HG03457 (cell line): ENCODE measurements at regions not wholly inside any gene's neighbourhood (a gene's known extent, or its start where the extent isn't known, plus 50 kb on each side); places are given as distances from the start of the nearest gene placed in this dataset.
A peak's percentile ranks its signal among the peaks of the same experiment; 100 is the strongest.
"Not testable (repeated sequence)": the region's sequence is repeated elsewhere in the genome, so short reads cannot be mapped to it uniquely, and the experiment has no call there.

ENCODE experiments used
- ATAC-seq: cut with Tn5 transposase; IDR thresholded peaks from one replicate; pipeline ENCODE4 v1.9.1; 2021; ENCODE audit warnings: moderate number of reproducible peaks; ENCODE audit not compliant: unreplicated experiment

DNA sequence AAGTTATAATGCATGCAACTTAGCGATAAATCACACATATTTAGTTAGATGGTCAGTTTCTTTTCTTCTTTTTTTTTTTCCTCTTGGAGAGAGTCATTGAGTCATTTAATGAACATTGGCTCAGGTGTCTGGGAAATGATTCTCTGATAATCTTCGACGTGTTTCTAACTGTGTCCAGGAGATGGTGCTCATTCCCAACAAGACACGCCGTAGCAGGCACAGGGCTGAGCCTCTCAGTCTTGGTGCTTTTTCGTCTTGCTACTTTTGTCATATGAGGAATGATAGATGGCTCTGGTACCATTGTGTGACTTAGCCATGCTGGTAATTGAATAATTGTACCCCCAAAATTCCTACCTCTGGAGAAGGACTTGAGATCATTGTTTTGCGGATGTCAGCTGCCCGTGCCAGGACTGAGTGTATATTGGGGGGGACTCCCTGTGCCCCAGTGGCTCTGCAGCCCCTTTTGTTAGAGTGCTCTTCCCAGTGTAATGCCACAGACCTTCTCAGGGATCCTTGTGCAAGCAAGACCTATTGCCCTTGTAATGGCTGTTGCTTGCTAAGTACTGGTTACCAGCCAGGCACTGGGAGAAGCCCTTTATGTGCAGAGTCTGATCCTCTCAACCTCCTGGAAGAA is 107.6 kb upstream of the CYRIA start:
- peak; percentile 79 for ATAC-seq

DNA sequence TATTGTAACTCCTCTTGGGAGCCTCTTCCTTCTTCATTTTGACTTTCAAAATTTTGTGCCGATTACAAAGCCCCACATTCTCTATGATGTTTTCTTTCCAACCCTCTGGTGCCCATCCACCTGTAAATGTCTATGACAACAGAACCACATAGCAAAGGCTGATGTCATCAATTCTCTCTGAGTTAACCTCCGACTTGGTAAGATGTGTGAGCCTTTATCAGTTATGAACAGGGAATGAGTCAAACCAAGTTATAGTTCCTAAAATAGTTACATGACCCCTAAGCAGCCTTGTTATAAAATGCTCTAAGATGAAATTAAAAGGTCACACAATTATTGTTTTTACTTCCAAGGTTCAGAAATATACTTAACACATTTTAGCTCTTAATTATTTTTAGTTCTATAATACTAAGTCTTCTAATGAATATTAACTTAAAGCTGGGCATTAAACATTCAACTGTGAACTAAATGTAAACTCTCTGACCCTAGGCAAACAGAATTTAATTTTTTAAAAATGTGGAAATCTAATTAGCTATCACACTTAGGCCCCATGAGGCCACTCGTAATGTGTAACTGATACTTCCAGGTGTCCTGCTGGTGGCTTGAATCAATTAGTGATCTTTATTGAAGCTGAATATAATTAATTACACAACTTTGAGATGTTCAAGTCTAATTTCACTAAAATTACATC is 102.3 kb upstream of the CYRIA start:
- ATAC-seq: no peak

DNA sequence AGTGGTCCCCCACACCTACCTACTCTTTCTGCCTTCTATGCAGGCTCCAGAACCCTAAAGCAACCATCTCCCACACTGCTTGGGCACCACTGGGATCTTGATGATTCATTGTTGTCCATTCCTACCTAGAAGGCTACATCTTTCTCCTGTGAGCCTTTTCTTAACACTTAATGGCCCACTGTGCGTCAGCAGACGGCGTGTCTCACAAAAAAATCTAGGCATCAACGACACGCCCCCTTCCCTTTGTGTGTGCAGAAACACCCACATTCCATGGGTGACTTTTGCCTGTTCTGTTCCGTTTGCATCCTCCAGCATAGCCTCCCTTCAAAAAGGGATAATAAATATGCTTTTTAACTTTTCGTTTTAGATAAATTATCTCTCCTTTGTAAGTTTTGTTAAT is 99.7 kb upstream of the CYRIA start:
- no peak for ATAC-seq

DNA sequence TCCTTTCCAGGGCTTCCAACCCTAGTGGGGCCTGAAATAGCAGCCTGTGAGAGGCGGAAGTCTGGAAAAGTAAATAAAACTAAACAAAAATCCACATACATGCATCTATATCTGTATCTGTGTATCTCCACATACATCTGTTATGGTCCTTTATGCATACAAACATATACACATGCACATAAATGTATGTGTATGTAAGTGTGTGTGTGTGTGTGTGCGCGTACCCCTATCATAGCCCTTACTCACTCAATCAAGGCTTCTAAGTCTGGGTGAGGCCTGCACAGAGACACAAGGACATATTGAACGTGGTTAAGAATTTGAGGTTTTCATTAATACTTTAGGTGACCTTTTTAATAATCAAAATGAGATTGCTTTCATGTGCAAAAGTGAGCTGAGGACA is 98.9 kb upstream of the CYRIA start:
- ATAC-seq: no peak

DNA sequence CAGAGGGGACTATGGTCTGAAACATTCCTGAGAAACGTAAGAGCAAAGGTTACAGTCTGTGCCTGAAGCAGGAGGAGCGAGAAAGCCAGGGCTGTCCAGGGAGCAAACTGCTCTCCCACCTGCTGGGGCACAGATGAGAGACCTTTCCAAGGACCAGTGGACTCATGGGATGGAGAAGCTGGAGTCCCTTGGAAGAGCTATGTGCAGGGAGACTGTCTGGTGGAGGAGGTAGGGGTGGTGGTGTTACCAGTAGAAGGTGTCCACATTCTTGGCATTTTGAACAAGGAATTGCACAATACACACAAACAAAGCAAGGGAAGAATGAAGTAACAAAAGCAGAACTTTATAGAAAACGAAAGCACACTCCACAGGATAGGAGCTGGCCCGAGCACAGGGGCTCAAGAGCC is 97.9 kb upstream of the CYRIA start:
- ATAC-seq: no peak

DNA sequence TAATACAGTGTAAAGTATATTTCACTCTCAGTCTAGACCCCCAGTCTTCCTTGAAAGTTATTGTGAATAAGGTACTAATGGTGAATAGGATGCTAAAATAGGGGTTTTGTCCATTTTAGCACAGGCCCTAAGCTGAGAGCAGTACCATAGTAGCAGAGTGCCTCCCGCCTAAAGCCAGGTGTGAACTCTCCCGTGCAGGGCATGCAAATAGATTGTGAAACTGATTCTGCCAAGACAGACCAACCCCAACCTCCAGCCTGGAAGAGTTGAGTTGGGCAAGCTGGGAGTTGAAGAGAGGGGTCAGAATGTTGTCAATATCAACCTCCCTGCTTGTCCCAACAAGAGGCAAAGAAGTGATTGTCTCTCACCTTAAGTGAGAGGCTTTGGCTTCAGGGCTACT is 97.4 kb upstream of the CYRIA start:
- no peak for ATAC-seq

DNA sequence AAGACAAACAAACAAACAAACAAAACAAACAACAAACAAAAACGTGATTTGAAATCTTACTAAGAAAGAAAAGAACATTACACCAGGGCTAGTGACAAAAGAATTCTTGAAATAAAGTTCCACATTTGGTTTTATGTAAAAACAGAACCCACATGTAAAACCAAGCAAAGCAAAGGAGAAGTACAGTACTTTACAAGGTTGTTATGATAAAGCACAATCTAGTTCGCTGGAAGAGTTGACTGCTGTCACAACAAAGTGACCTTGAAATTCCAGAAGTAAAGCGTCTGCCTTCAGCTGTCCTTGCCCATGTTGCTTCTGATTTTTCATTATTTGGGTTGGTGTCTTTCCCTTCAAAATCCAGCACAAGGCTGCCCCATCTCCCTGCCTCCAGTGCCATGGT is 94.8 kb upstream of the CYRIA start:
- ATAC-seq: no peak

DNA sequence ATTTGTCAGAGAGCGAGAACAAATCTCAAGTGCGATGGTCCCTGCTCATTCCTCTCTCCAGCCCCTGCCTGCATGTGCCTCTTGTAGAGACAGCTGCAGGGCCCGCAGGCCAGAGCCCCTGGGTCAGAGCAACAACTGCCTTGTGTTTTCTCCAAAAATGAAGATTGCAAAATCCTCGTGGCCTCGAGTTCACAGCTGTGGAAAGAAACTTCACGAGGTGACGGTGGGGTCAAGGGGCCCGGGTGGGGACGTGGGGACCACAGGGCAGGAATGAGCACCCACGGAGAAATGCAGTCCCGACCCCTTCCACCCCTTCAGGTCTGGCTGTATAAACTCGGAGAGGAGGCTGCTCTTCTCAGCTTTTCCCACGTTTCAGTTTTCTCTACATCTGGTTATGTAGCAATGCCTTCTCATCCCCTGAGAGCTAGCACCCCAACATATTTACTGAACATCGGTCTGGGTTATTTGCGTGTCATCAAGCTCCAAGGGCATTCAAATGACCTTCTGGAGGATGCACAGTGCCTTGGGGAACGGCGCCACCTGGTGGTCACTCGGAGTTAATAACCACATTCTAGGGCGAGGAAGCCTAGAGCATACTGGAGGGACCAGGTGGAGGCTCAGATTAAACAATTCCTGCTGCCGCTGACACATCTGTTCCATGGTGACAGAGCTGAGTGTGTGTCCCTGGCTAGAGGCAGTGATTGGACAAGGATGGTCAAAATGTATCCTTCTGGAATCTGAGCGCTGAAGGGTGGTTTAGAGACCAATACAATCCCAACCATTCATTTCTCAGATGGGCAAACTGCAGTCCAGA is 91.4 kb upstream of the CYRIA start:
- no peak for ATAC-seq

DNA sequence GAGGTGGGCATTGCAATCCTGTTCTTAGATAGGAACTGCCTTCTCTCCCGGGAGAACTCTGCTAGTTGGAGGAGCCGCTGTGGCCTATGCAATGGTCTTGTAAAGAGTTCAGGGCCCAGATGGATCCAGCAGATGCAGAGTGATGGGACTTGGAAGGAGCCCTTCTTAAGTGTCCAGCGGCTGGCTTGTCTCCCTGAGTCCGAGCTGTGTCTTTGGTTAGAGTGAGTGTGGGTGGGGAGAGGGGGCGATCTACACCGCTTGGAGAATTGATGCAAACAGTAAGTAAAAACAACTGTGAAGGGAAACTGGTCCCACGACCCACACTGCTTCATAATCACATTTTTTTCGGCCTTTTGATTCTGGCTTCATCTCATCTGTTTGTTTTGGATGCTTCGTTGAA is 89.8 kb upstream of the CYRIA start:
- ATAC-seq: no peak

DNA sequence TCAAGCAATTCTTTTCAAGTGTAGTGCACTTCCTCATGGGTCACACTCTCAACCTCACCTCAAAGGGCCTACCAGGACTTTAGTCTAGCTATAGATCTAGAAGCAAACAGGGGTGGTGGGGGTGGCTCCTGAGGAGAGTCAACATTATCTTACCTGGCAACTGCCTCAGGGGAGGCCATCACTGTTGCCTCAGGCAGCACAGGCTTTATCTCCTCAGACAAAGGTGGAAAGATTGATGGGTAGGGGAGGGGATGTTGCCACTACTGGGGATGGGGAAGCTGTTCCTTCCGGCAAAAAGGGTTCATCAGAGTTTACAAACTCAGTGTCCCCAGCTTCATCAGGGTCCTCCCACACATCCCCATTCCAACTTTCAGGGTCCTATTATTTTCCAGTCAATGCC is 87.4 kb upstream of the CYRIA start:
- not testable (repeated sequence) for ATAC-seq

DNA sequence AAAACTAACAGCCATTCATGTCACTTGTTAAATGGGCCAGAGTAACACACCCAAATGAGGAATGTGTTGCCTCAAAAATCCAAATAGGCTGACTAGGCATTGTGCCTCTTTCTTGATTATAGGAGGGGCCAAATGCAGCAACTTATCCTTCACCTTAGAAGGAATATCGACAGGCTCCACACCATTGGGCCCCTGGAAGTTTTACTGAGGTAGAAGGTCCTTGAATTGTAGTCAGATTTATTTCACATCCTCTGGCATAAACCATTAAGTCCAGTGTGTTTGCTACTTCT is 85.2 kb upstream of the CYRIA start:
- not testable (repeated sequence) for ATAC-seq

DNA sequence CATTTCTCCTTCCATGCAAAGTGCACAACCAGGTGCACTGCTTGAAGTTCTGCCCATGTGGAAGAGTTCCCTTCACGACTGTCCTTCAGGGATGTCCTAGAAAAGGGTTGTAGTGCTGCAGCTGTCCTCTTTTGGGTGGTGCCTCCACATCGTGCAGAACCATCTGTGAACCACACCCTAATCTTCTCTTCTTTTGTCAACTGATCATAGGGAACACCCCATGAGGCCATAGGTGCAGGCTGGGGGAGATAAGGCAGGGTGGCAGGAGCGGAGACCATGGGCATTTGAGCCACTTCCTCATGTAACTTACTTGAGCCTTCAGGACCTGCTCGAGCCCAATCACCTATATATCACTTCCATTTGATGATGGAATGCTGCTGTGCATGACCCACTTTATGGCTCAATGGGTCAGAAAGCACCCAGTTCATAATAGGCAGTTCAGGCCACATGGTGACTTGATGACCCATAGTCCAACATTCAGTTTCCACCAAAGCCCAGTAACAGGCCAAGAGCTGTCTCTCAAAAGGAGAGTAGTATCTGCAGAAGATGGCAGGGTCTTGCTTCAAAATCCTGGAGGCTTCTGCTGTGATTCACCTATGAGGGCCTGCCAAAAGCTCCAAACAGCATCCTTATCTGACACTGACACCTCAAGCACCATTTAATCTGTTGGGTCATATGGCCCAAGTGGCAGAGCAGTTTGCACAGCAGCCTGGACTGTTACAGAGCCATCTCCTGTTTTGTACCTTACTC is 84.7 kb upstream of the CYRIA start:
- no peak for ATAC-seq

DNA sequence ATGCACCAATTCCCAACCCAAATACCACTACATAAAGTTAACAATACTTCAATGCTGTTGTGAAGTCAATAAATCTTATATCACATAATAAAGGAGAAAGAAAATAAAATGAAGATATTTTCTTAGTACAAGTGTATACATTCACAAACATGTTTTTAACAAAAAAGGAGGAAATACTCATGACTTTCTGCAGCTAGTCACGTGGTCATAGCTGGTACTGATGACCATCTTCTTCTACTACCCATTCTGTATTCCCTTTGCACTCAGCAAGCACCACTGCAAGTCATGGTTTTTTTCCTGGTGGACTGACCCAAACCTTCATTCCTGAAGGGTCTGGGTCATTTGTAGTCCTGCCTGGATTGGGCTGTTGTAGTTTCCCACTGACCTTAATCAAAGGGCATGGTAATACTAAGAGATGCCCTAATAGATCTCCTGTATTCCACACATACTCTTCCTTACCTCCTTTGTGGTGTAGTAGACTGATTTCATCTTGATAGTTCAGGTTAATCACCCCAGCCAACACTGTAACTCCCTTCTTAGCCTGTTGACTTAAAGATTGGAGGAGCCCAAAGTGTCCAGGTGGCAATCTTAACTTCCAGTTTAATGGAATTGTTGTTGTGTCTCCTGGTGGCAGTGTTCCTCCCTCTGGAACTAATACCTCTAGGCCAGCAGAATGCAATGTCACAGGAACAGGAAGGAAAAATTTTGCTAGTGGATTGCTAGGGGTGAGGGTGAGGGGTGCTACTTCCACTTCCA is 83.1 kb upstream of the CYRIA start:
- not testable (repeated sequence) for ATAC-seq

DNA sequence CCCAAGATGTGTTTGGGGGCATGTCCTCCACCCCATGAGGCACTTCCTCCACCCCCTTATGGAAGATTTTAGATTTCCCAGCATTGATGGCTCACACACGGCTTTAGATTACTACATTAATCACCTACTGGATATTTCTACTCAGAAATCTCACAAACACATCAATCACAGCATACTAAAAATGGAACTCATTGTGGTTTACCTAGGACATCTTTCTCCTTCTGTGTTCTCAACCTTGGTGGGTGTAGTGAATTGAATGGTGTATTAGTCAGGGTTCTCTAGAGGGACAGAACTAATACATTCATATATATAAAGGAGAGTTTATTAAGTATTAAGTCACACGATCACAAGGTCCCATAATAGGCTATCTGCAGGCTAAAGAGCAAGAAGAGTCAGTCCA is 82.1 kb upstream of the CYRIA start:
- ATAC-seq: no peak

DNA sequence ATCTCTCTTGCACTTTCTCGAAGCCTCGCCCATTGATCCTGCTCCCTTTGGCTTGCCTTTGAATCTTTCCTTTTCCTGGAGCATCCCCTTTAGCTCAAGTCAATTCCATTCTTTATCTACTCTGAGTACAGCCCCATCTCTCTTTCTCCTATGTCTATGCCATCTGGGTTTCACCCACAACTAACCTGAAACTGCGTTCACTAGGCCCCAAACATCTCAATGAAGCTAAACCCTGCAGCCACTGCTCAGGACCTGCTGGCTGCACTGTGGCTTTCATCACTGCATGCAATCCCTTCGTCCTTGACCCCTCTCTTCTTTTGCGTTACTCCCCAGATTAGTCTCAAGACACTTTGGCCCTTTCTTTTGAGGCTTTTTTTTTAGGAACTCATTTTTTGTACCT is 81.6 kb upstream of the CYRIA start:
- no peak for ATAC-seq

DNA sequence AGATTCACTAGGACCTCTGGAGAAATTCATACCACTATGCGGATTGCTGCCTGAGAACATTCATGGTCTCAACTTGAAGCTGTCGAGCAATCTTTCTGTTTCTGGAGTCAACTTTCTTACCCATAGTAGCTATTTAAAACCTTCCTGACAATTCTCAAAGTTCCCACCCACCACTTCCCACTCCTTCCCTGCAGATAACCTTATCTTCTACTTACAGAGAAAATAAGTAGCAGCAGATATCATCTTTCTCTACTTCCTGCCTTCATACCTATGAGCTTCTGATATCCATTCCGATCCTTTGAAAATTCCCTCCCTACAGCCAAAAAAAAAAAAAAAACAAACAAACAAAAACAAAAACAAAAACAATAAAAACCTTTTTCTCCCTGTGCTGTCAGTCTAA is 81.2 kb upstream of the CYRIA start:
- no peak for ATAC-seq

DNA sequence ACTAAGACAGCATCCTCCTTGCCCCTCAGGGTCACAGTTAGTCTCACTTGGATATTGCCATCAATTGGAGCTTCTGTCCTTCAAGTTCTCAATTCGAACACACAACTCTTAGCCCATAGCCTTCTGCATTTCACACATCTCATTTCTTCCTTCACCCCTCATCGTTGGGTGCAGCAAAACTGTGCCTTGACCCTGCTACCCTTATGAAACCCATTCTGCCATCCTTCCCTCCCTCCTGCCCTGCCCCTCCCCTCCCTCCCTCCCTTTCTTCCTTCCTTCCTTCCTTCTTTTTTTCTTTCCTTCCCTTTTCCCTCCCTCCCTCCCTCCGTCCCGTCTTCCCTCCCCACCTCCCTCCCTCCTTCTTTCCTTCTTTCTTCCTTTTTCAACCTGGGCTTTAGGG is 80.7 kb upstream of the CYRIA start:
- no peak for ATAC-seq

DNA sequence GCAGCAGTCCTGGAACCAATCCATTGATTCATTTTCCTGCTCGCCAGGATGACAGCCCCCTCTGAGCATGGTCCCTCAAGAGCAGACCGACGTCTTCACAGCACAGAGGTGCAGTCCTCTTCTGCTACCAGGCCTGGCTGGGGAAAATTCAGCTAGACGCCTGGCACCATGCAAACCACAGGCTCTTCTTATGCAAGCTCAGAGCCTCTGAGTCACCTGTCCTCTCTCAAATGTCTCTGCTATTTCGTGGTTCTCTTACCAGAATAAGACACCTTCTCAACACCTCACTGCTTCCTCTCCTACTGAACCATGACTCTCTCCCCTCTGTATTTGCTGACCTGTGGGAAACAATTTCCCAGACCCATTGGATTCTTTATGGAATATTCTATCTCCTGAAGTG is 79.8 kb upstream of the CYRIA start:
- ATAC-seq: no peak

DNA sequence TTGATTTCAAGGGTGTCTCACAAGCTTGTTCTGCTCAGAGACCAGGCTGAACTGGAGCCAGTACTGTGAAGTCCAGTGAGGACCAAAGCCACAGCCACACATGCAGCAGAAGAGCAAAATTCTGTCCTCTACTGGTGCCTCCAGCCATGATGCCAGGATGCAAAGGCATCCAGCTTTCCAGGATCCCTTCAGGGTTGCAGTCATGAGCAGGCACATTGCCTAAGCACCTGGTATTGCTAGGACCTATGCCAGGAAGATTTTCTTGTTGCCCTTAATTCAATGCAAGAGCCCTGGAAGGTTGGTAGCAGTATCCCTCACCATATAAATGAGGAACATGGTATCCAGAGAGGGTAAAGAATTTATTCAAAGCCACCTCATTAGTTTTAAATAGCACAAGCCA is 78.9 kb upstream of the CYRIA start:
- no peak for ATAC-seq

DNA sequence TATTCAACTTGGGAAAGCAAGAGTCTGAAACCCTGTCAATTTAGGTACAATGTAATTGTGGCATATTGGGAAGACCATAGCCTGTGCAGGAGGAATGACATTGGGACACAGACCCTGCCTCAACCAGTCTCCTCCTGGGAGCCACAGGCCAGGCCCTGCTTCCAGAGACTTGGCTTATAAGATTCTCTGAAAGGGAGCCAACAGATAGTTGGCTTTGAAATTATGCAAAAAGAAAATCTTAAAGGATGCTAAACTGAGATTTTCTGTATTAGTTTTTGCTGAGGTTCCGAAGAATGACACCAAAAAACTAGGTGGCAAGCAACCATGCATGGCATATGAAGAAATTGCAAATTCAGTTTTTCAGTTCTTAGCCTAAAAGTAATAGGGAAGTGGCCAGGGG is 76.4 kb upstream of the CYRIA start:
- no peak for ATAC-seq

DNA sequence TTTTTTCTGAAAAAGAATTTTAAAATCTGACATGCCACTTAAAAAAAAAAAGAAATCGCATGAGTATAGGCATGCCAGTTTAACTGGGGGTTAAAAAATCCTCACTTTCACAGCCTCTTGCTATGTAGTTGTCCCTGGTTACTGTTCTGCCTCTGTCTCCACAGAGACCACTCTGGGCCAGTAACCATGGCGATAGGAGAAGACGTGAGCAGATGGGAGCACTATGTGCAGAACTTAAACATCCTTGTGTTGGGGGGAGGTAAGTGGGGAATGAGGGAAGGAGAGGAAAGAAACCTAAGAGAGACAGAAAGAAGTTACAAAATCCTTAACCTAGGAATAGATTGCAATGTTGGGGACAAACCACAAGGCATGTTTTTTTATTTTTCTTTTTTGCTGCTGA is 75.9 kb upstream of the CYRIA start:
- ATAC-seq: no peak
